OCI-LY7 (cell line): ENCODE measurements at regions not wholly inside any gene's neighbourhood (a gene's known extent, or its start where the extent isn't known, plus 50 kb on each side); places are given as distances from the start of the nearest gene placed in this dataset.

Experiments used
- CTCF ChIP-seq: fragments of 200-600 bp; sonication (generic); conservative IDR thresholded peaks from 2 replicates; pipeline ENCODE4 v1.5.1; 2014; ENCODE audit warnings: mild to moderate bottlenecking, antibody characterized with exemption, low read length, moderate library complexity, mixed read lengths
- EZH2phosphoT487 ChIP-seq: fragments of 200-600 bp; sonication (generic); IDR thresholded peaks from 2 replicates; pipeline ENCODE4 v1.6.1; 2018; ENCODE audit warnings: low read depth, borderline replicate concordance, mild to moderate bottlenecking, mixed run types, antibody characterized with exemption, low read length, moderate library complexity, mixed read lengths

GRCh38 chr2:16002144-16002543 is 61.8 kb downstream of the MYCN start:
- TF ChIP-seq CTCF (no peak), EZH2phosphoT487 (no peak)
